Fibroblast of the aortic adventitia (primary cell): ENCODE measurements at regions not wholly inside any gene's neighbourhood (a gene's known extent, or its start where the extent isn't known, plus 50 kb on each side); places are given as distances from the start of the nearest gene placed in this dataset.

Source experiments
- DNase-seq: peaks from one replicate; pipeline ENCODE4 v3.0.0-alpha.2; 2010; ENCODE audit warnings: low read depth
- H3K4me3 ChIP-seq: 2 replicates; pipeline ENCODE4 v1.5.1; 2011; ENCODE audit warnings: low read depth, mild to moderate bottlenecking, control low read depth, low read length, moderate library complexity
- TF ChIP-seq, protein P1 (sequence below): IDR thresholded peaks from 2 replicates; pipeline ENCODE4 v1.5.1; 2011; ENCODE audit warnings: mild to moderate bottlenecking, low read length, control low read depth, inconsistent platforms; ENCODE audit not compliant: insufficient read depth

DNA sequence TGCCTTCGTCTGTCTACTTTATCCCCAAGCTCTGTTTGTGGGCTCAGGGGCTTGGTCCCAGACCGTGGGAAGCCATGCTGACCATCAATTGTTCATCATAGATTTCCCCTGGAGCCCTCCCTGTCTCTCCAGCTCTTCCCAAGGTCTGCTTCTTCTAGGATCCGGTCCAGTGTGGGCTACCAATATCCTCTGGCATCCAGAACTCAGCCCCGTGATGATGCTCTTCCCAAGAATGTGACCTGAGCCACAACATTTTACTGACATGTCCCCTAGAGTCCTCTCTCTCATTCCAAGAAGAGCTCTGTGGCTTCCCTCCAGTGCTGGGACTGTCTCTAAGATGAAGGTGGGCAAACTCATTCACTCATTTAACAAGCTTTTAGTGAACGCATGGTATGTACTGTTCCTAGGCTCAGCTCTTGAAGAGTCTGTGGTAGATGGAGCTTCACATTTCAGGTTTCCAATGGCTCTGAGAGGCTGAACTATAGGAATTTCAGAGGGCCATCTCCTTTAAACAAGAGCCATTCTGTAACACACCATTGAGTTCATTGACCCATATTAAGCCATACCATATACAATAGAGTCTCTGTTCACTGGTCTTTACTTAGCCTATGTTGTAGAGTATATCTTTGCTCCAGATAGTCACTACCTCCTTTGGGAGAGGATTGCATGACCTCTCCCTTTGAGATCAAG lies 142.0 kb upstream of the APCDD1 start:
- TF ChIP-seq, protein P1, sequence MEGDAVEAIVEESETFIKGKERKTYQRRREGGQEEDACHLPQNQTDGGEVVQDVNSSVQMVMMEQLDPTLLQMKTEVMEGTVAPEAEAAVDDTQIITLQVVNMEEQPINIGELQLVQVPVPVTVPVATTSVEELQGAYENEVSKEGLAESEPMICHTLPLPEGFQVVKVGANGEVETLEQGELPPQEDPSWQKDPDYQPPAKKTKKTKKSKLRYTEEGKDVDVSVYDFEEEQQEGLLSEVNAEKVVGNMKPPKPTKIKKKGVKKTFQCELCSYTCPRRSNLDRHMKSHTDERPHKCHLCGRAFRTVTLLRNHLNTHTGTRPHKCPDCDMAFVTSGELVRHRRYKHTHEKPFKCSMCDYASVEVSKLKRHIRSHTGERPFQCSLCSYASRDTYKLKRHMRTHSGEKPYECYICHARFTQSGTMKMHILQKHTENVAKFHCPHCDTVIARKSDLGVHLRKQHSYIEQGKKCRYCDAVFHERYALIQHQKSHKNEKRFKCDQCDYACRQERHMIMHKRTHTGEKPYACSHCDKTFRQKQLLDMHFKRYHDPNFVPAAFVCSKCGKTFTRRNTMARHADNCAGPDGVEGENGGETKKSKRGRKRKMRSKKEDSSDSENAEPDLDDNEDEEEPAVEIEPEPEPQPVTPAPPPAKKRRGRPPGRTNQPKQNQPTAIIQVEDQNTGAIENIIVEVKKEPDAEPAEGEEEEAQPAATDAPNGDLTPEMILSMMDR = no peak
- no peak for DNase-seq
- no peak overlapping the region for H3K4me3 ChIP-seq

DNA sequence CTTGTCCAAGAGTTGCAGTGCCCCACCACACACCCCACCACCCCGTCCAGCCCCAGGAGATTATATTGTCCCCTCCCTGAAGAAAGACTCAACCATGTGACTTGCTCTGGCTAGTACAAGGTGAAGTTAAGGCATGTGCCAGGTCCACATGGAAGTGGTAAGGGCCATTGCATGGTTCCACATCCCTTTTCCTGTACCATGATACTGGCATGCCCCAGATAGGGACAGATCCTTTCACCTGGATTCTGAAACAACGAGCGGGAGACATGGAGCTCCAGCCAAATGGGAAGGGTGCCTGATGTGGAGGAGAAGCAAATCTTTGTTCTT lies 141.5 kb upstream of the APCDD1 start:
- DNase-seq = no peak
- TF ChIP-seq, protein P1 = no peak
- H3K4me3 ChIP-seq = no peak overlapping the region

DNA sequence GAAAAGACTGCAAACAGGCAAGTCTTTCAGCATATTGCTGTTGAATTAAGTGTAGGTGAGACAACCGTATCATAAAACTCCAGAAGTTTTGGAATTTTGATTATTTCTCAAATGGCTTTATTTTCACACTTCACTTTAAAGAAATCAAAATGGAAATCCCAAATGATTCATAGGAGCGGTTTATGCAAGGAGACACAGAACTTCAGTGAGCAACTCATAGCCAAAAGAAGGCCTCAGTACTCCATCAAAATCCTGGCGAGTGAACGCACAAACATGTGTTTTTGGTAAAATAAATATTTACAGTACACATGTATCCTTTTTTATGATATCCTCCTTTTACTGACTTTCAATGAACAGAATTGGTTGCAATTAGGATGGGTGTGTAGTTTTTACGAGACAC lies 140.4 kb upstream of the APCDD1 start:
- no peak for DNase-seq
- H3K4me3 ChIP-seq = no peak overlapping the region
- TF ChIP-seq, protein P1 = no peak

DNA sequence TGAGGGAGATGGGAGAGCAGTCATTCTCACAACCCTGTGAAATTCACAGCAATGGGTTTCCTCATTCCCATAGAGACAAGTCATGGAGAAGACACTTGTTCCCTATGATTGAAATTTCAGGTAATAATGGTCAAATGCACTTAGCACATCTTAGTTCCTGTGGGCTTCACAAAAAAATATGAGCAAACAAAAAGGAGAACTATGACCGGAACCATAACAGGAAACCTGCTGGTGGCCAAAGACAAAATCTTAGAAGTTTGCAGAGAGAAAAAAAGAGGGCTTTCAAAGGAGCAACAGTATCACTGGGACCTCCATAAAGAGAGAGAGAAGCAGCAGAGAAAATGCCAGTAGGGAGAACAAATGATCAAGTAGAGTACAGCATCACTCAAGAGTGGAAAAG lies 138.9 kb upstream of the APCDD1 start:
- TF ChIP-seq, protein P1 = no peak
- no peak overlapping the region for H3K4me3 ChIP-seq
- DNase-seq = no peak

DNA sequence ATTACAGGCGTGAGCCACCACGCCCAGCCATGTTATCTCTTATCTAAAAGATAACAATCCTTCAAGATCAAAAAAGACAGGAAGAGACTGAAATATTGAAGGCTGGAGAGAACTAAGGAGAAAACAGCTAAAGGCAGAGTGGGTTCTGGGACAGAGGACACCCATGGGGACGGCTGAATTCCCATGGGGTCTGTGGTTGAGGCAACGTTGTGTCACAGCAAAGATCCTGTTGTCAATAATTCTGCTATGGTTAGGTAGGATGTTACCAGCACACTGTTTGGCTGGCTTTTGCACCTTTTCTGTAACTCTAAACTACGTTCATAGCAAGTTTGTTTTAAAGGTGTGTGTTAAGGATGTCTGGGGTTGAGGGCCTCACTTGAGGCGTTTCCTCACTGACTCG lies 137.7 kb upstream of the APCDD1 start:
- TF ChIP-seq, protein P1 = no peak
- DNase-seq = no peak
- H3K4me3 ChIP-seq = no peak overlapping the region

DNA sequence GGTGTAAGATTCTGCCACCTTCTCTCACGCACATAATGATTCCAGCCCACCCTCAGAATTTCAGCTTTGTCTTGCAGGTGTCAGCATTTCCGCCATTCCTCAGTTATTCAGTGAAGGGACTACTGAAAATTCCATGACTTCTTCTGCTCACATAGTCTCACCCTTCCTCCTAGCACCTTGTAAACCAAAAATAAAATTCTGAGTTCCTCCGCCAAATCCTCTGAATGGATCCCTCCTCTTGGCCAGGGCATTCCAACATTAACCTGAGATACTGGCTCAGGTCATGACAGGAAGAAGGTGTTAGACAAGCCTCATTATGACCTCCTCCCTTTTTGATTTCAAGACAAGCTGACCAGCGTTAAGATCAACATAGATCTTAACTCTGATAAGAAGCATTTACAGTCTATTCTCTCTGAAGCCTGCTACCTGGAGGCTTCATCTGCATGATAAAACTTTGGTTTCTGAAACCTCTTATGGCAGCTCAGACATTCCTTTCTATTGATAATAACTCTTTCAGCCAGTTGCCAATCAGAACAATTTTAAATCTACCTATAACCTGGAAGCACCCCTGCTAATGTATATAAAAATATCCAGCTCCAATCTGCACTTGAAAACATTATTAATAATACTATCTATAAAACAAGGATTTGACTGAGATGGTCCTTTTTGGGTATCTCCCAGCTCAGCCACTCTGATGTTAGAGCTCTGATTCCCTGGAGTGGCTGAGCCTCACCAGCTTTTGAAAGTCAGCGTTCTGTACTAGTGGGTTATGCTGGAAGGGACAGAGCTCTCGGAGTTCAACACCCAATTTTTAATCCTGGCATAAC lies 136.4 kb upstream of the APCDD1 start:
- H3K4me3 ChIP-seq = no peak overlapping the region
- TF ChIP-seq, protein P1 = no peak
- DNase-seq = no peak
